ENCODE measurements at regions not wholly inside any gene's neighbourhood (a gene's known extent, or its start where the extent isn't known, plus 50 kb on each side); places are given as distances from the start of the nearest gene placed in this dataset.

- TF ChIP-seq SKIL (IDR thresholded peaks at IDR 0.05; ENCODE audit: low read depth, poor library complexity, severe bottlenecking) (no peak), FOXK2 (IDR thresholded peaks at IDR 0.05) (no peak), CEBPB (IDR thresholded peaks at IDR 0.05; ENCODE audit: borderline replicate concordance in 1 of 2, low read depth in 2 of 2, low read length in 2 of 2) (no peak), SMAD5 (IDR thresholded peaks at IDR 0.05; ENCODE audit: low read depth) (no peak)
These were observed 366.7 kb upstream of the ZFHX3 start (continued) for GRCh38 chr16:73414638-73415037.

GRCh38 chr16:73413830-73414190 lies 365.9 kb upstream of the ZFHX3 start:
- no peak for DNase-seq (ENCODE audit: low read depth, low spot score)
- TF ChIP-seq CTCF (IDR thresholded peaks at IDR 0.05 in 2 of 3, conservative IDR thresholded peaks at IDR 0.05 in 1 of 3; ENCODE audit: control insufficient read depth in 2 of 3, extremely low read depth in 1 of 3, insufficient read depth in 1 of 3, low read depth in 3 of 3, low read length in 3 of 3) (no peak), MTA2 (IDR thresholded peaks at IDR 0.05; ENCODE audit: low read depth) (no peak), ZBED1 (IDR thresholded peaks at IDR 0.05; ENCODE audit: borderline replicate concordance) (no peak), NFIC (IDR thresholded peaks at IDR 0.05; ENCODE audit: low read depth, low read length) (no peak), PAX8 (IDR thresholded peaks at IDR 0.05) (no peak), ZSCAN29 (IDR thresholded peaks at IDR 0.05) (no peak), ZNF217 (IDR thresholded peaks at IDR 0.05) (no peak), ZNF207 (IDR thresholded peaks at IDR 0.05; ENCODE audit: borderline replicate concordance) (no peak), ZZZ3 (IDR thresholded peaks at IDR 0.05; ENCODE audit: control insufficient read depth, insufficient read length, low read depth) (no peak), USF1 (IDR thresholded peaks at IDR 0.05; ENCODE audit: borderline replicate concordance, extremely low read length, insufficient read depth, low read depth, low read length) (no peak), ATF3 (IDR thresholded peaks at IDR 0.05; ENCODE audit: borderline replicate concordance, extremely low read depth, low read depth, low read length) (no peak), MXI1 (IDR thresholded peaks at IDR 0.05; ENCODE audit: low read depth, low read length) (no peak), KAT2A (conservative IDR thresholded peaks at IDR 0.05; ENCODE audit: control insufficient read depth, low read depth, low read length) (no peak), IKZF2 (IDR thresholded peaks at IDR 0.05) (no peak), TCF12 (IDR thresholded peaks at IDR 0.05; ENCODE audit: low read depth, low read length) (no peak)

More at GRCh38 chr16:73413830-73414190, 365.9 kb upstream of the ZFHX3 start:
- in situ Hi-C loops (cut with MboI), result no loop called here
- no peak overlapping the region for H3K27ac ChIP-seq (ENCODE audit: control insufficient read depth, insufficient read depth)
- WGBS (ENCODE audit: insufficient coverage, insufficient replicate concordance, low lambda C conversion rate, missing lambda C conversion rate), result 0% methylated on average over 1 of the region's 1 CpG
- no peaks in the 10 kb centered on the region for H4K20me1 ChIP-seq (ENCODE audit: control insufficient read depth, insufficient read depth)
- ChIA-PET CTCF (no interaction called here), RAD21 (ENCODE audit: unreplicated experiment) (no interaction called here), SMC1A (ENCODE audit: uncharacterized antibody, unreplicated experiment) (interaction anchor here (1.0 kb wide), 1 partner anchor 137 kb away, joined by 3 read pairs; no protein-coding TSS in a partner anchor), POLR2A (no interaction called here)
- H3K4me3 ChIP-seq, result no peak overlapping the region
- no peaks in the 10 kb centered on the region; the same call in 2 of the 3 replicates for H3K9me3 ChIP-seq (replicated peaks; ENCODE audit: control insufficient read depth, insufficient read depth, low read length)
- intact Hi-C loops (cut with micrococcal nuclease; ENCODE audit: unreplicated experiment), result no loop called here
- ATAC-seq (no peak), FAIRE-seq (no peak)
- no peaks in the 10 kb centered on the region for H3K36me3 ChIP-seq (ENCODE audit: control insufficient read depth in 2 of 2, insufficient read depth in 2 of 2, low read length in 1 of 2)
- no peak overlapping the region for H3K9ac ChIP-seq (ENCODE audit: control insufficient read depth, insufficient read depth, low read length)
- no peaks in the 10 kb centered on the region for H3K79me2 ChIP-seq (ENCODE audit: control insufficient read depth, insufficient read depth, low read length)
- no peaks in the 10 kb centered on the region for H3K27me3 ChIP-seq (replicated peaks in 1 of 2; ENCODE audit: control insufficient read depth in 2 of 2, insufficient read depth in 2 of 2, low read length in 1 of 2)
- no TSS peak for BruUV-seq (replicated peaks)
- H3K4me1 ChIP-seq (ENCODE audit: control insufficient read depth, insufficient read depth, low read length), result no peaks in the 10 kb centered on the region
- H3K4me2 ChIP-seq (ENCODE audit: control insufficient read depth, insufficient read depth), result no peak overlapping the region
- H2AFZ ChIP-seq (ENCODE audit: control insufficient read depth, low read depth, low read length), result no peak overlapping the region
